ENCODE measurements at regions not wholly inside any gene's neighbourhood (a gene's known extent, or its start where the extent isn't known, plus 50 kb on each side); places are given as distances from the start of the nearest gene placed in this dataset.

DNA sequence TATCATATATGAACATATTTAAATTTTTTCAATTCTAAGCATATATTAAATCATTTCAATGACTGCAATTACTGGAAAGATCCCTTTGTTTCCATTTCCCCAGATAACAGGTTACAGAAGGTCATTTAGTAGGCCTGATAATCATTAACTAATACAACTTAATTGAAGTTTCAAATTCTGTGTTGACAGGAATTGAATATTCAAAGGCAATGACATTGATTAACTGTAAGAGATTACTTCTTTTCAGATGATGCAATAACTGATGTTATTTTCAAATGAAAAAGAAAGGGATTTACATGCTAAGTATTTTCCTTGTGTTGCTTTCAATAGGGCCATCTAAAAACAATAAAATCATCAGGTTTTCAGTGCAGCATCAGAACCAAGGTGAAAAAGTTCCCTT, 81.1 kb upstream of the ENPEP start:
- Mint-ChIP-seq H3K4me1 (no peaks in the 10 kb centered on the region), H3K27me3 (ENCODE audit: low read depth in 3 of 3) (peaks cover 2 to 11% (median 5%) of the 10 kb centered on the region in 3 donors), H3K36me3 (no peaks in the 10 kb centered on the region), H3K4me3 (no peak overlapping the region), H3K9me3 (peaks cover 0 to 6% (median 0%) of the 10 kb centered on the region in 6 donors), H3K27ac (no peak overlapping the region)
- no peak for DNase-seq

DNA sequence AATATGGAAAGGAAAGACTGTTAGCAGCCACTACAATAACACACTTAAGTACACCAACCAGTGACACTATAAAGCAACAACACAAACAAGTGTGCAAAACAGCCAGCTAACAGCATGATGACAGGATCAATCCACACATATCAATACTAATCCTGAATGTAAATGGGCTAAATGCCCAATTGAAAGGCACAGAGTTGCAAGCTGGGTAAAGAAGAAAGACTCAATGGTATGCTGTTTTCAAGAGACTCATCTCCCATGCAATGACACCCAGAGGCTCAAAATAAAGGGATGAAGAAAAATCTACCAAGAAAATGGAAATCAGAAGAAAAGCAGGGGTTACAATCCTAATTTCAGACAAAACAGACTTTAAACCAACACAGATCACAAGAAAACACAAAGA, 94.2 kb upstream of the ENPEP start:
- Mint-ChIP-seq H3K4me1 (no peaks in the 10 kb centered on the region), H3K9me3 (peaks cover 13 to 26% (median 20%) of the 10 kb centered on the region in 6 donors), H3K4me3 (no peak overlapping the region), H3K27me3 (ENCODE audit: low read depth in 3 of 3) (peaks cover 2 to 13% (median 5%) of the 10 kb centered on the region in 3 donors), H3K36me3 (peaks cover 0 to 3% (median 0%) of the 10 kb centered on the region in 3 donors), H3K27ac (no peak overlapping the region)
- DNase-seq = no peak

DNA sequence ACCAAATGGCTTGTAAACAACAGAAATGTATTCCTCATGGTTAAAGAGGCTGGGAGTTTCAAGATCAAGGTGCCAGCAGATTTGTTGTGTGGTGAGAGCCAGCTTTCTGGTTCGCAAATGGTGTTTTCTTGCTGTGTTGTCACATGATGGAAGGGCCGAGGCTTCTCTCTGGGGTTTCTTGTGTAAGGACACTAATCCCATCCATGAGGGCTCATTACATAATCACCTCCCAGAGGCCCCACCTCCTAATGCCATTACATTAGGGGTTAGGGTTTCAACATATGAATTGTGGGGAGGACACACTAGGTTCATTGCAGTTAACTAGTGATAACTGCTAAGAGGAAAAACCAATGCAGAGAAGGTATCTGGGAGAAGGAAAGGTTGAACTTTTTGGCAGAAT, 103.5 kb upstream of the ENPEP start:
- Mint-ChIP-seq H3K4me1 (no peaks in the 10 kb centered on the region), H3K27ac (no peak overlapping the region), H3K36me3 (no peaks in the 10 kb centered on the region), H3K27me3 (ENCODE audit: low read depth in 3 of 3) (peaks cover 3 to 7% (median 4%) of the 10 kb centered on the region in 3 donors), H3K9me3 (peaks cover 0 to 8% (median 0%) of the 10 kb centered on the region in 6 donors), H3K4me3 (no peak overlapping the region)
- DNase-seq = no peak

DNA sequence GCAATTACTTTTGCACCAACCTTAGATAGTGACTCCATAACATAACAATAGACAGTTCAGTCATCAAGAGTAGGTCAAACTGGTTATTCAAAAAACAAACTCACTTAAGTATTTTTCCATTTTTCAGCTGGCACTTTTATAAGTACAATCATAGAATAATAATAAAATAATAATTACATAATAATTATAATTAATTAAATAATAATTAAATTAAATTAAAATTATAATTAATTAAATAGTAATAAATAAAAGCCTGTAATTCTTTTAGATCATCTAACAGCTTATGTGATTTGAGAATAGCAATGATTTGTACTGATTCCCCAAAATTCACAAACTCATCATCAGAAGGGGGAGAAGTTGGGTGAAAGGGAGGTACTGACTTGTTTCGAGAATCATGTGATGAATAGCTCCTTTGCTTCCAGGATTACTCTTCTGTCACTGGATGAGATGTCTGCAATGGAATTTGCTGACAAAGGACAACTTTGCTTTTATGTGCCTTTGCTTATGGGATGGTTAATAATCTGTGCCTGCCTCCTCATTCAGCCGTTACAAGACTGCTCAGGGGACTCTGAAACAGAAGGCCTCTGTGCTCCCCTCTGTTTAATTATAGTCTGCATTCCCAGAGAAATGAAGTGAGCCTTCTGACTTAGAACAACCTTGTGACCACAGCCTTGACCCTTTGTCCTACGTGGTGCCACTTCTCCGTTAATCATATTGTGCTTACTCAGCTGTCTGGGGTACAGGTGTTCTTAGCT, 104.8 kb upstream of the ENPEP start:
- DNase-seq = no peak
- peaks cover 0 to 8% (median 0%) of the 10 kb centered on the region in 6 donors for H3K9me3 Mint-ChIP-seq
- H3K36me3 Mint-ChIP-seq = no peaks in the 10 kb centered on the region
- H3K27me3 Mint-ChIP-seq (ENCODE audit: low read depth in 3 of 3) = peaks cover 0 to 4% (median 3%) of the 10 kb centered on the region in 3 donors
- no peak overlapping the region for H3K4me3 Mint-ChIP-seq
- no peaks in the 10 kb centered on the region for H3K4me1 Mint-ChIP-seq
- no peak overlapping the region for H3K27ac Mint-ChIP-seq

DNA sequence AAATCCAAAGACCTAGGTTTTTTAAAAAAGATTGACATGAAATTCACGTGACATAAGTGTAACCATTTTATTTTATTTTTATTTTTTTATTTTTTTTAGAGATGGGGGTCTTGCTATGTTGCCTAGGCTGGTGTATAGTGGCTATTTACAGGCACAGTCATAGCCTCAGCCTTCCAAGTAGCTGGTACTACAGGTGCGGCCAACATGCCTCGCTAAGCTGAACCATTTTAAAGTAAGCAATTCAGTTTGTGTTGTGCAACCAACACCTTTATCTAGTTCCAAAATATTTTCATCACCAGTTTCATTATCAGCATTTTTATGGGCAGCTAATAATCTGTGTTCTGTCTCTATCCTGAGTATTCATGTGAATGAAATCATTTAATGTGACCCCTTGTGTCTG, 107.5 kb upstream of the ENPEP start:
- no peaks in the 10 kb centered on the region for H3K4me1 Mint-ChIP-seq
- no peak overlapping the region for H3K4me3 Mint-ChIP-seq
- H3K36me3 Mint-ChIP-seq = no peaks in the 10 kb centered on the region
- no peak overlapping the region for H3K27ac Mint-ChIP-seq
- peaks cover 0 to 9% (median 0%) of the 10 kb centered on the region in 6 donors for H3K9me3 Mint-ChIP-seq
- peaks cover 0 to 5% (median 3%) of the 10 kb centered on the region in 3 donors for H3K27me3 Mint-ChIP-seq (ENCODE audit: low read depth in 3 of 3)
- DNase-seq = no peak

DNA sequence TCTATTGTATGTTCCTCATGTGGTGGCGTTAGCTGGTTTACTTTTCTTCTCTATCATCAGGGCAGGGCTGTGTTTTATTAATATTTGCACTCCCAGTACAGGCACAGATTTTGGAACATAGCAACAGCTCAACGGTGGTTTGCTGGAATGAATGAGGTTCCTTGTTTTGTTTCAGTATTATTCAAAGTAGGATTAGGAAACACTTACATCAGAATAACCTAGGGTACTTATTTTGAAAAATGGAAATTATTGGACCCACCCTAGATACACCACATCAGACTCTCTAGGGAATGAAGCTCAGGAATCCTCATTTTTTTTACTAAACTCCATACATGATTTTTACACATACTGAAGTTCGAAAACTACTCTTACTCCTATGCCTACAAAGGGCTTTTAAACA, 108.8 kb upstream of the ENPEP start:
- peaks cover 0 to 3% (median 1%) of the 10 kb centered on the region in 3 donors for H3K27me3 Mint-ChIP-seq (ENCODE audit: low read depth in 3 of 3)

DNA sequence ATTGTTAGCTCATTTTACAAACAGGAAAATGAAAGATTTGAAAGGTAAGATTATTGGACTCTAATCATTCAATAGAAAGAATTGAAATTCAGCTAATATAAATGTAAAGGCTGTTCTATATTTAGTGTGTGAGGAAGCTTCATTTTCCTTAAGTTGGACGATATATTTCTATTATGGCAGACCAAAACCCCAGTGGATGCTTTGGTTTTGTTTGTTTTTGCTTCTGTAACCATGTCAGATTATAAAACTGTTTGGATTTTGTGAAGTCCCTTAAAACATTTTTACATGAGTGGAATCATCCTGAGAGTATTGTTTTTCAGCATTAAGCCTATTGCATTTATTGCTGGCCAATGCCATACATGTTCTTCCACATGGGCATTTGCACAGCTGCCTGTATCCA, 110.2 kb upstream of the ENPEP start:
- no peak overlapping the region for H3K4me3 Mint-ChIP-seq

More for the DNA sequence above, 108.8 kb upstream of the ENPEP start:
- peaks cover 0 to 6% (median 0%) of the 10 kb centered on the region in 6 donors for H3K9me3 Mint-ChIP-seq
- H3K4me3 Mint-ChIP-seq = no peak overlapping the region
- H3K36me3 Mint-ChIP-seq = no peaks in the 10 kb centered on the region
- H3K27ac Mint-ChIP-seq = no peak overlapping the region
- peaks cover 3% of the 10 kb centered on the region in 2 donors for H3K4me1 Mint-ChIP-seq
- DNase-seq = no peak

DNA sequence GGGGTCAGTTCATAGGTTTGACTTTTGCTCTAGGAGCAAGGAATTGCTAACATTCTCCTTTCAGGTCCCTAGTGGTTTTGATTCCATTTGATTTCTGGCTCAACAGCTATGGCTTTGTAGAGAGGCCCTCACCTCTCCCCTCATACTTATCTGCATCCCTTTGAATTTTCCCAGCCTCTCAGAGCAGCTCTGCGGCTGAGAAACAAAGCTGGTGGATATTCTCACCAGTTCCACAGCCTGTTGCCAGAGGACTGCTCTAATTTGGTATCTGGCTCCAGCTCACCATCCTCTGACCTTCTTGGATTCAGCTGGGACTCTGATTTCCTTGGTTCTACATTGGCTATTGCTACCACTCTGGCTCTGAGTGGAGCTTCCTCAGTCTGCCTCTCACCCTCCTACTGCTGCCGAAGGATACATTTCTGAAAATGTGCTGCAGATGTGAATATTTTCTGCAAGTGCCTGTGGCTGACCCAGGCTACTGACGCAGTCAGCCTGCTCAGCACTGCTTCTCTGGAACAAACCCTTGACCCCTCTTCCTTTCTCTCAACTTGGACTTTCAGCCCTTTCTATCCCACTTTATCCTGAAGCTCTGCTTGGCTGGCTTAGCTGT, 110.9 kb upstream of the ENPEP start:
- peaks cover 0 to 3% (median 1%) of the 10 kb centered on the region in 3 donors for H3K27me3 Mint-ChIP-seq (ENCODE audit: low read depth in 3 of 3)
- no peaks in the 10 kb centered on the region for H3K36me3 Mint-ChIP-seq
- H3K4me1 Mint-ChIP-seq = peaks cover 12% of the 10 kb centered on the region in 2 donors
- H3K4me3 Mint-ChIP-seq = no peak overlapping the region
- H3K27ac Mint-ChIP-seq = no peak overlapping the region
- H3K9me3 Mint-ChIP-seq = peaks cover 0 to 6% (median 0%) of the 10 kb centered on the region in 6 donors
- DNase-seq = no peak

More for the DNA sequence above, 110.2 kb upstream of the ENPEP start:
- Mint-ChIP-seq H3K27ac (no peak overlapping the region), H3K9me3 (peaks cover 0 to 6% (median 0%) of the 10 kb centered on the region in 6 donors), H3K36me3 (no peaks in the 10 kb centered on the region), H3K27me3 (ENCODE audit: low read depth in 3 of 3) (peaks cover 0 to 3% (median 1%) of the 10 kb centered on the region in 3 donors), H3K4me1 (peaks cover 12% of the 10 kb centered on the region in 2 donors)
- no peak for DNase-seq

DNA sequence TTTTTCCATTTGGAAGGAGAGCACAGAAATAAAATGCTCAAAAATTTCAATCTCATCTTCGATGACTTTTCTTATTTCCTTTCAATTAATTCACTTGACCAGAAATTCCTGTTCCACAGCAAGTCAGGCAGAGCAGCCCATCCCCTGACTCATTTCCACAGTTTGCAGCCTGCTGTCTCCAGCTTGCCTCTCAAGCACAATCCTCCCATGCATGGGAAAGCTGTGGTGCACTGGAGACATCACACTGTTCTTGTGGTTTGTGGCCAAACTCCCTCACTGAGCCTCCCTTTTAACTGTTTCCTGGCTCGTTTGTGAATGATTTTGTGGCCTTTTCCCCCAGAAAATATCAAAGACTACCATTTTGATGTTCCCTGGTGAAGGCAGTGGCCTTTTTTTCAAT, 114.0 kb upstream of the ENPEP start:
- peak overlapping the region in 2 of 6 donors; percentile 1 to 20 for H3K27ac Mint-ChIP-seq
- DNase-seq = peak in 2 of 3 donors; percentile 5
- peak overlapping the region in 3 of 5 donors; percentile 41 to 65 (median 49) for H3K4me3 Mint-ChIP-seq

DNA sequence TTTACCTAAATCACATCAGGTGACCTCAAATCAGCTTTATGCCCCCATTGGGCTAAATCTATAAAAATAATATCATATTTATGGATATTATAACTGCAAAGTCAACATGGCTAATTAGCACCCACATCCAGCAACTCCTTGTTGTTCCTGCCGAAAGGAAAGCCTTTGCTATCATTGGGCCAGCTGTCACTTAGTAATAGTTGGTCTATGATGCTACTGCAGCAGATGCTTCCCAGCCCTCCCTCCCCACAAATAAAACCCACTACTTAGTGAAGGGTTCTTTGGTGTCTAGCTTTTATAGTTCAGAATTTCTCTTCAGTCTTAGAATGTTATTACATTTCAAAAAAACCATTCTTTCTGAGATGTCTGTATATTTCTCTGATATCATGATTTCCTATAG, 116.9 kb upstream of the ENPEP start:
- peaks cover 0 to 2% (median 0%) of the 10 kb centered on the region in 6 donors for H3K9me3 Mint-ChIP-seq

More for the DNA sequence above, 114.0 kb upstream of the ENPEP start:
- Mint-ChIP-seq H3K9me3 (peaks cover 0 to 4% (median 0%) of the 10 kb centered on the region in 6 donors), H3K27me3 (ENCODE audit: low read depth in 3 of 3) (peaks cover 0 to 3% (median 1%) of the 10 kb centered on the region in 3 donors), H3K36me3 (no peaks in the 10 kb centered on the region), H3K4me1 (peaks cover 12% of the 10 kb centered on the region in 2 donors)

DNA sequence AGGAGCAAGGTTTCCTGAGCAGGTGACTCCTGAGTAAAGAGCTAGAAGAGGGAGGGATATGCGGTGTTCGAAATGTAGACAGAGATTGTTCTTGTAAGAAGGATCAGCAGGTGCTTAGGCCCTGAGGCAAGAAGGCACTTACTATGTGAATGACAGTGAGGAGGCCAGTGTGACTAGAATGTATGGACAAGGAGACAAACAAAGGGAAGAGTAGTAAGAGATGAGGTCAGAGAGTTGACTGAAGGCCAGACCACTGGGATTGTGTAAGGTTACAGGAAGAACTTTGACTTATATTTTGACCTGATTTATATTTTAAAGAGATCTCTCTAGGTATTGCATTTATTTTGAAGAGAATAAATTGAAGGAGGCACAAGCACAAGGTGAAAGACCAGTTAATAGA, 118.4 kb upstream of the ENPEP start:
- DNase-seq = no peak
- no peak overlapping the region for H3K27ac Mint-ChIP-seq
- peaks cover 0 to 5% (median 0%) of the 10 kb centered on the region in 6 donors for H3K9me3 Mint-ChIP-seq
- peaks cover 0 to 2% (median 0%) of the 10 kb centered on the region in 3 donors for H3K27me3 Mint-ChIP-seq (ENCODE audit: low read depth in 3 of 3)
- peaks cover 12% of the 10 kb centered on the region in 2 donors for H3K4me1 Mint-ChIP-seq
- no peaks in the 10 kb centered on the region for H3K36me3 Mint-ChIP-seq
- H3K4me3 Mint-ChIP-seq = no peak overlapping the region

More for the DNA sequence above, 116.9 kb upstream of the ENPEP start:
- Mint-ChIP-seq H3K4me3 (no peak overlapping the region), H3K4me1 (peaks cover 12% of the 10 kb centered on the region in 2 donors), H3K27ac (no peak overlapping the region), H3K36me3 (no peaks in the 10 kb centered on the region), H3K27me3 (ENCODE audit: low read depth in 3 of 3) (peaks cover 0 to 2% (median 0%) of the 10 kb centered on the region in 3 donors)
- DNase-seq = no peak

DNA sequence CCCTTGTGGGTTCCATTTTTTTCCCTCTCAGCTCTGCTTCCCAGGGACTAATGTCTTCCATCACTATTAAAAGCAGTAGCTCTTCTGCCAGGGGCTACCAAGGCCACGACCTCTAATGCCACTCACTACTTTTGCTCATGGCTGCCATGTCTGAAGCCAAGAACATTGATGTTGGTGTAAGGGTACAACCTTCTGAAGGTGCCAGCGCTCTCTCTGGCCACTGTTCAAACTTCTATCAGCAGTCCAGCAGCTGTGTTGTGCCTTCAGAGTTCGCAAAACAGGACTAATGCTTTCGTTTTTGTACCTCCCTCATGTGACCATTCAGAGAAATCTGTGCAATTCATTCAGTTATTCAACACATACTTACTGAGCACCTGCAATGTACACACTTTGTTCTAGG, 121.5 kb upstream of the ENPEP start:
- Mint-ChIP-seq H3K27me3 (ENCODE audit: low read depth in 3 of 3) (peaks cover 0 to 2% (median 0%) of the 10 kb centered on the region in 3 donors), H3K4me1 (no peaks in the 10 kb centered on the region), H3K36me3 (no peaks in the 10 kb centered on the region), H3K4me3 (no peak overlapping the region), H3K27ac (no peak overlapping the region), H3K9me3 (peaks cover 0 to 5% (median 0%) of the 10 kb centered on the region in 6 donors)
- DNase-seq = no peak

DNA sequence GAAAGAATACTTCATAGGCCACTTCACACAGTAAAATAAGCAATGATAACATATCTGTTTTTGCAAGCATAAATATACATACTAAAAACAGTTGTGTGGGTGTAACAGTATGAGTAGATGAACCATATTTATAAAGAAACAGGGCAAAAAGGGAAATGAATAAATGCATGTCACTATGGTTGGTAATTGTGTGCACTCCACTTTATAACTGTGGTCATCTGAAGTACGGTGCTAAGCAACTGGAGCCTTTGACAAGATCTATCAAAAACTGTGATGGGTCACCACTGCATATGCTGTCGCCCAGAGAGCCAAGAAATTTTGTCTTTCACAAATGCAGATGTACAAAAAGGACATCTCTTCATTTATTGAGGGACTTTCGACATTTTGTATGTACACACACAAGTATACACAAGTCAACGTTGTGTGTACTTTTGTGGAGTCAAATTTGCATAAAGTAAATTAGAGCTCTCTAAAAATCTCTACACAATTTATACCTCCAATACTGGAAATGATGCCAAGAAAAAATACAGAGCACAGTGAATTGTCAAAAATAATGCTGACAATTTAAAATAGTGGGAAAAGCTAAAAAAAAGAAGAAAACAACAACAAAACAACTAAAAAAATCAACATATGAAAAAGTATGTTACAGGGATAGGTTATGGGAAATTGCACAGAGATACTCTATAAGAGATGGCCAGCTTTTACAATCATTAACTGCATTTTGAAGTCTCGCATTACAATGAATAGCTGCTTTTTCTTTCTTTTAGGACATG, 123.1 kb upstream of the ENPEP start:
- no peaks in the 10 kb centered on the region for H3K36me3 Mint-ChIP-seq
- H3K4me1 Mint-ChIP-seq = no peaks in the 10 kb centered on the region
- H3K27me3 Mint-ChIP-seq (ENCODE audit: low read depth in 3 of 3) = peaks cover 0 to 2% (median 0%) of the 10 kb centered on the region in 3 donors
- H3K4me3 Mint-ChIP-seq = no peak overlapping the region
- peaks cover 0 to 5% (median 0%) of the 10 kb centered on the region in 6 donors for H3K9me3 Mint-ChIP-seq
- DNase-seq = no peak
- H3K27ac Mint-ChIP-seq = no peak overlapping the region

Measured in immature natural killer cell (primary cell).